ENCODE measurements at regions not wholly inside any gene's neighbourhood (a gene's known extent, or its start where the extent isn't known, plus 50 kb on each side); places are given as distances from the start of the nearest gene placed in this dataset.

GRCh38 chr13:106161146-106161545 is 374.3 kb downstream of the EFNB2 start:
- TF ChIP-seq CTCF (IDR thresholded peaks at IDR 0.05): no peak
- DNase-seq (ENCODE audit: low spot score) (no peak), ATAC-seq (ENCODE audit: low FRiP score) (no peak)

GRCh38 chr13:106159295-106160195 is 375.9 kb downstream of the EFNB2 start:
- ATAC-seq (ENCODE audit: low FRiP score) (no peak), DNase-seq (ENCODE audit: low spot score) (no peak)
- no peak for TF ChIP-seq CTCF (IDR thresholded peaks at IDR 0.05)

- DNase-seq (ENCODE audit: low spot score): no peak
- no peak for TF ChIP-seq CTCF (IDR thresholded peaks at IDR 0.05)
- ATAC-seq (ENCODE audit: low FRiP score): no peak
Observed at GRCh38 chr13:106156468-106156867, 379.0 kb downstream of the EFNB2 start.

- DNase-seq (ENCODE audit: low spot score) (no peak), ATAC-seq (ENCODE audit: low FRiP score) (no peak)
- no peak for TF ChIP-seq CTCF (IDR thresholded peaks at IDR 0.05)
Observed at GRCh38 chr13:106155411-106155810, 380.1 kb downstream of the EFNB2 start.

- DNase-seq (ENCODE audit: low spot score) (no peak), ATAC-seq (ENCODE audit: low FRiP score) (no peak)
- no peak for TF ChIP-seq CTCF (IDR thresholded peaks at IDR 0.05)
Observed at GRCh38 chr13:106153876-106154275, 381.6 kb downstream of the EFNB2 start.

- no peak for TF ChIP-seq CTCF (IDR thresholded peaks at IDR 0.05)
- no peak for DNase-seq (ENCODE audit: low spot score)
- ATAC-seq (ENCODE audit: low FRiP score): no peak
Observed at GRCh38 chr13:106153041-106153440, 382.4 kb downstream of the EFNB2 start.

GRCh38 chr13:106152047-106152446 is 383.4 kb downstream of the EFNB2 start:
- no peak for TF ChIP-seq CTCF (IDR thresholded peaks at IDR 0.05)
- ATAC-seq (ENCODE audit: low FRiP score) (no peak), DNase-seq (ENCODE audit: low spot score) (no peak)

Data from omental fat pad (tissue), 3 donors.